Mucosa of stomach (tissue), 1 donor: ENCODE measurements at regions not wholly inside any gene's neighbourhood (a gene's known extent, or its start where the extent isn't known, plus 50 kb on each side); places are given as distances from the start of the nearest gene placed in this dataset.

ENCODE experiments used
- H3K27me3 ChIP-seq: one replicate; pipeline ENCODE4 v1.7.0; 2013; ENCODE audit warnings: mild to moderate bottlenecking, low read length; ENCODE audit not compliant: control insufficient read depth, insufficient read depth
- H3K36me3 ChIP-seq: one replicate; pipeline ENCODE4 v1.7.0; 2013; ENCODE audit warnings: low read length; ENCODE audit not compliant: control insufficient read depth, insufficient read depth
- H3K4me1 ChIP-seq: one replicate; pipeline ENCODE4 v1.7.0; 2013; ENCODE audit warnings: mild to moderate bottlenecking, low read length; ENCODE audit not compliant: control insufficient read depth, insufficient read depth
- H3K4me3 ChIP-seq: one replicate; pipeline ENCODE4 v1.7.0; 2013; ENCODE audit warnings: low read length
- H3K9ac ChIP-seq: one replicate; pipeline ENCODE4 v1.7.0; 2013; ENCODE audit warnings: mild to moderate bottlenecking, low read length, moderate library complexity
- H3K9me3 ChIP-seq: one replicate; pipeline ENCODE4 v1.7.0; 2013; ENCODE audit warnings: mild to moderate bottlenecking, low read length, moderate library complexity; ENCODE audit not compliant: control insufficient read depth
- donor health status: Pancreatic carcinoma.

DNA sequence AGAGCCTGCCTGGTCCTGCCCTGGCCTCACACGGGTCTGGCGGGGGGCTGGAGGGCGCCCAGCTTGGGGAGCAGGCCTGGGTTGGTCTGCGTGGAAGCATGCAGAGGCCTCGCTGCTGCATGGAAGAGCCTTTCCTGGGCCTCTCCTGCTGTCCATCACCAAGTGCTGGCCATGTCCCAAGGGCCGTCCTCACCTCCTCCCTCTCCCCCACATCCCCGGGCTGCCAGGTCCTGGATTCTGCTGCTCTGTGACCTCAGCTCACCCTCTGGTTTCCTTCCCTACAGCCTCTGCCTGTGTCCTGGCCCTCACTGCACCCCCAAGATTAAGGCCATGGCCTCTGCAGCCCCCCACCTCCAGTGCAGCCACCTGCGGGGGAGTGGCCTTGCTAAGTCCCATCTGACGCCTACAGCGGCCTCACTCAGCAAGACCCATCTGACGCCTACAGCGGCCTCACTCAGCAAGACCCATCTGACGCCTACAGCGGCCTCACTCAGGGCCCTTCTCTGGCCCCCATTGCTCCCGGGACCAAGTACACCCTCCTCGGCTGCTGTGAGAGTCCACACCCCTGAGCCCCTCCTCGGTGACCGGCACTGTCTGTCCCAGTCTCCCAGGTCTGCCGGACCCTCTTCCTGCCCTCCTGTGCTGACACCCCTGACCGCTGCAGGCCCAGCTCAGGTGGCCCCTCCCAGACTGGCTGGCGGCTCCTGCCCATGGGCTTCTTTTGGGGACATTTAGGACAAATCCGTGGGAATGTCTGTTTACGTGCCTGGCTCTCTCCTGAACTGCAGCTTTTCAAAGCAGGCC lies 119.5 kb upstream of the B3GAT1 start:
- no peak overlapping the region for H3K4me3 ChIP-seq
- no peak overlapping the region for H3K9ac ChIP-seq
- no peaks in the 10 kb centered on the region for H3K4me1 ChIP-seq
- no peaks in the 10 kb centered on the region for H3K9me3 ChIP-seq
- H3K36me3 ChIP-seq, result no peaks in the 10 kb centered on the region
- peaks cover 5% of the 10 kb centered on the region for H3K27me3 ChIP-seq

DNA sequence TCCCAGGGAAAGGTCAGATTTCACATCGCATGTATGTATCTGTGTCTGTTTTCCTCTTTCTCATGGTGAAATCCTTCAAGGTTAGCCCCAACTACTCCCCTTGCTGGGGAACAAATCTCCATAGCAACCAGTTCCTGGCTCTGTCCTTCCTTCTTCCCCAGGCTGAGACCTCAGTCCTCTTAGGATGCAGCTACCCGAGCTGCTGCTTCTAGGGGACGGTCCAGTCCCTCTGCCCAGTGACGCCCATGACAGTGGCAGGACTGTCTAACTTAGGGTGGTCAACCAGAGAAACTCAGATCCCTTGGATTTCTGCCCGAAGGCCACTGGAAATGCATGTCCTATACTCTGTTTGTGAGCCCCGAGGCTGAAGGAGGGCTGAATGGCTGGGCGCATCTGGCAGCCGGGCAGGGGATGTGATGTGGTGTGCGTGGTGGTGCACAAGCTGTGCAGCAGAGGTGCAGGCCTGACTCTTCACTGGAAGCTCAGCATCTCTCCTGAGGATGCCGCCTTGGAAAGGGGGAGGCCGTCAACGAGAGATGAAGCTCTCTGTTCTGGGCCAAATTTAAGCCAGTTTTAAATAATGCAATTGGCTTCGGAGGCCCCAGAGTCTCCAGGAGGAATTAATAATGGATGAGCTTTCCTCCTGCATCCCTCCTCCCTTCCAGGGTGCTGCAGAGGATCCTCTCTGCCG lies 118.7 kb upstream of the B3GAT1 start:
- no peaks in the 10 kb centered on the region for H3K36me3 ChIP-seq
- no peaks in the 10 kb centered on the region for H3K4me1 ChIP-seq
- no peak overlapping the region for H3K4me3 ChIP-seq
- no peak overlapping the region for H3K9ac ChIP-seq
- no peaks in the 10 kb centered on the region for H3K9me3 ChIP-seq
- H3K27me3 ChIP-seq, result peaks cover 5% of the 10 kb centered on the region

DNA sequence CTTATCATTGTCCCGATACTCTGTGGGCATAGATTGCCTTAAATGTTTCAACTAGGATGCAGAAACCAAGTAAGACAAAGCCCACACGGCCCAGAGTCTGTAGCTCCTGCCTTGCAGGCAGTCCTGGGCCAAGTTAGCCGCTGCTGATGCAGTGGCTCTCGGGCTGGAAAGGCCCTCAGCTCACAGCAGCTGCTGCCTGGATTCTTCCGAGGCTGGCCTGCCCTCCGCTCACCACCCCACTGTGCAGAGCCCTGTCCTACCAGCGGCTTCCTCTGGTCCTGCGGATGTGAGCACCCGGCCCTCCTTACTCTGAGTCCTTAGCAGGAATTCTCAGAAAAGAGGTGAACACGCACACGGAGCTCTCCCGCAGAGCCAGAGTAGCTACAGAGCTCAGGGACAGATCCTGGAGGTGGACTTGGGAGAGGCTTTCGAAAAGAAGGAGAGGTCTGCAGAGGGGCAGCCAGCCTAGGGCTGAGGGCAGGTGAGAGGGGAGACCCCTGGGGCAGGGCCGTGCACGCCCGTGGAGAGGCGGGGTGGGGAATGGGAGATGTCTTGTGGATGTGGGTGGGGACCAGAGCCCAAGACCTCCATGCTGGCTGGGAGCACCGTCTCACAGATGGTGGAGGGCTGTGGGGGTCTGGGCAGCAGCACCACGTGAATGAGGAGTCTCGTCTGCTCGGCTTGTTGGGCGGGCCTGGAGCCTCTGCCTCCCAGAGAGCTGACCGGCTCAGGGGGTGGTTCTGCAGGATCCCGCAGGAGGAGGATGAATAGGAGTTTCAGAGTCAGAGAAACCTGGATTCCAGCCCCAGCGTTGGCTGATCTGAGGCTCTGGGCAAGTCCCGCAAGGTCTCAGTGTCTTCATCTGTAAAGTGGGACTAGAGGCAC lies 117.4 kb upstream of the B3GAT1 start:
- H3K27me3 ChIP-seq, result peaks cover 5% of the 10 kb centered on the region
- H3K36me3 ChIP-seq, result no peaks in the 10 kb centered on the region
- H3K4me1 ChIP-seq, result no peaks in the 10 kb centered on the region
- no peaks in the 10 kb centered on the region for H3K9me3 ChIP-seq
- no peak overlapping the region for H3K4me3 ChIP-seq
- no peak overlapping the region for H3K9ac ChIP-seq

DNA sequence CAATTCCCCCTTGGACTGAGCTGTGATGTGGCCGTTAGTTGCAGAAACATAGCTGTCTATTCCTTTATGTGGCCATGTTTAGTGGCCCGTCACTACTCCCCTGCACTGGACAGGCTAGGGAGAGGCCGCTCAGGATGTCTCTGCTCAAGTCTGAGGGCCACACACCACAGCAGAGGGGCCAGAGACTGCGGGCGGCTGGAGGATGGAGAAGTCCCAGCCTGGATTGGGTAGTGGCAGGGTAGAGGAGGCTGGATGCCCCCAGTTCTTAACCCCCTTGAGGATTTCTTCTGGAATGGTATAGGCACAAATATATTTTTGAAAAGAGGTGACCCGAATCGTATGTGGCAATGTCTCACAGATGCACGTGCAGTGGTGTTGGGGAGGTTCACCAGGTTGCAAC lies 116.4 kb upstream of the B3GAT1 start:
- no peak overlapping the region for H3K4me3 ChIP-seq
- H3K4me1 ChIP-seq, result no peaks in the 10 kb centered on the region
- H3K9me3 ChIP-seq, result no peaks in the 10 kb centered on the region
- H3K36me3 ChIP-seq, result no peaks in the 10 kb centered on the region
- no peak overlapping the region for H3K9ac ChIP-seq
- H3K27me3 ChIP-seq, result peaks cover 5% of the 10 kb centered on the region

DNA sequence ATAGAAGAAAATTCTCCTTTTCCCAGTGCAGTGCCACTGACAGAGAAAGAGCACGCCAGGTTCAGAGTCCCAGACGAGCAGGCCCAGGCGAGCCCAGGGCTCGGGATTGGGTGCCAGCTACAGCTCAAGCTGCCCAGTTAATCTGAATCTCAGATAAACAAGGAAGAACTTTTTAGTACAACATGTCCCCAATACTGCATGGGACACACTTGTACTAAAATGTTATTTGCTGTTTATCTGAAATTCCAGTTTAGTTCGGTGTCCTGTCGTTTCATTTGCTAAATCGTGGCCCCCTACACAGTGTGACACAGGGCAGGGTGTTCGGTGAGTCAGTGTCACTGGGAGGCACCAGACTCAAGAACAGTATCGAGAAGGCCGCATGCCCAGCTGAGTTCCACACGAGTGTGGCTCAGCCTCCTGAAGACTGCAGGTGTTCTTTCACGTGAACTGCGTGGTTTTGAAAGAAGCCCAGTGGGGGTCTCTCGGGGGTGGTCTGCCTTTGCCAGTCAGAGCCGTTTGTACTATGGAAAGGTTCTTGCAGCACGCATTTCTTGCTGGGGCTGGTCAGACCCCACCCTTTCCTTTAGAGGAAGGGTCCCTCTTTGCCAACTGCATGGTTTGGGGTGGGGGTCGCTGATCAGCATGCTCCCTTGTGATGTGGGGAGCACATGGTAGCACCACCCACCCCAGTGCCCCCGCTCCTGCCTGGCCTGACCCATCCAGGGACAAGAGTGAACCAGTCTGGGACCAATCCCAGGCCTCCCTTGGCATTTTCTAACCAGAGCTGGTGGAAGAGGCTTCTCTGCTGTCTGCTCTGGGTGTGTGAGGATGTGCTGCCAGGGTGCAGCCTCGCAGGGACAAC lies 115.6 kb upstream of the B3GAT1 start:
- Histone ChIP-seq H3K9ac (no peak overlapping the region), H3K4me3 (no peak overlapping the region), H3K4me1 (no peaks in the 10 kb centered on the region), H3K9me3 (no peaks in the 10 kb centered on the region), H3K27me3 (peaks cover 5% of the 10 kb centered on the region), H3K36me3 (no peaks in the 10 kb centered on the region)

DNA sequence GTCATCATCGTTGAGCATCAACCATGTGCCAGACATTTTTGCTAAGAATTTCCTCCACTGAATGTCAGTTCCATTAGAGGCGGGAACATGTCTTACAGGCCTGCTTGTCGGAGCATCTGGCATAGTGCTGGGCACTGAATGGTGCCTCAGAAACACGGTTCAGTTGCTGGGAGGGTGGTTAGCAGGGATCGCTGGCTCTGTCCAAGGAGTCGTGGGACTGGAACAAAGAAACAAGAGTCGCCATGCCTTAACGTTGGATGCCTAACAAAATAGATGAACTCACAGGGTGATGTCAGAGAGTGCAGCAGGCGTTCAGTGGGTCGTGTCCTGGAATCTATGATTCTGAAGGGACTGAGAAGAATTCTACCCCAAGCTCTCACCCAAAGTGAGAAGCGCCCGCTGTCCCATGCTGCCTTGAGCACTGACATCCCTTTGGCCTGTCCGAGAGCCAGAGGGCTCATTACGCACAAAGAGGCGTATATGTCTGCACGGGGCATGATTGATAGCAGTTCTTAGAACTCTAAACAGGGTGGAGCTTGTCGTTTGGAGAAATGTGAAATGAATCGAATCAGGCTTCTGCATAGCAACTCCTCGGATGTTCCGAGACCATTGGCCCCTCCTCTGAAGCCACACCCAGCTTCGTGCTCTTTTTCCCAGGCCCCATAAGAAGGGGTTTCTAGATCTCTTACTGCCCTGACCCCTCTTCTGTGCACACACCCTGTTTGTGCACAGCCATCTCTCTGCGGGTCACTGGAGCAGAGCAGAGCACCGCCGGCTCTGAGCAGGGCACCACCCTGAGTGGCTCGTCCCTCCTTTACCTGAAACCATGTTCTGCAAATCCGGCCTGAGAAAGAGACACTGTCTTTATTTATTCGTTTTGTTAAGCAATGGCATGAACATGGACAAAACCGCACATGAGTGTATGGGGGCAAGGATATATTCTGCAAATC lies 113.1 kb upstream of the B3GAT1 start:
- Histone ChIP-seq H3K9ac (no peak overlapping the region), H3K4me1 (no peaks in the 10 kb centered on the region), H3K4me3 (no peak overlapping the region), H3K9me3 (no peaks in the 10 kb centered on the region), H3K36me3 (no peaks in the 10 kb centered on the region), H3K27me3 (peaks cover 5% of the 10 kb centered on the region)

DNA sequence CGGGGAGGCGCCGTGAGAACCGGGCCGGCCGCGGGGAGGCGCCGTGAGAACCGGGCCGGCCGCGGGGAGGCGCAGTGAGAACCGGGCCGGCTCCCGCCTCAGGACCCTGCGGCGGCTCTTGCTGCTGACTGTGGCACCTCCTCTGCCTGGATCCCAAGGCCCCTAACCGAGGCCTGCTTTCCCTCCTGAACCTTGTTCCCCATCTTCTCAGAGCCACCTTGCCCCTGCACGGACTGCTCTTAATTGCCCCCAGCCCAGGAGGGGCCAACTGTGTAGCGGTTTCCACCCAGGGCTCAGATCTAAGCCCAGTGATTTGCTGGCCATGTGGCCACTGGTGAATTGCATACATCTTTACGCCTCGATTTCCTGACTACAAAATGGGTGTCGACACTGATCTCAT lies 112.2 kb upstream of the B3GAT1 start:
- H3K36me3 ChIP-seq, result no peaks in the 10 kb centered on the region
- H3K4me3 ChIP-seq, result no peak overlapping the region
- H3K4me1 ChIP-seq, result no peaks in the 10 kb centered on the region
- no peaks in the 10 kb centered on the region for H3K9me3 ChIP-seq
- no peak overlapping the region for H3K9ac ChIP-seq
- peaks cover 5% of the 10 kb centered on the region for H3K27me3 ChIP-seq

DNA sequence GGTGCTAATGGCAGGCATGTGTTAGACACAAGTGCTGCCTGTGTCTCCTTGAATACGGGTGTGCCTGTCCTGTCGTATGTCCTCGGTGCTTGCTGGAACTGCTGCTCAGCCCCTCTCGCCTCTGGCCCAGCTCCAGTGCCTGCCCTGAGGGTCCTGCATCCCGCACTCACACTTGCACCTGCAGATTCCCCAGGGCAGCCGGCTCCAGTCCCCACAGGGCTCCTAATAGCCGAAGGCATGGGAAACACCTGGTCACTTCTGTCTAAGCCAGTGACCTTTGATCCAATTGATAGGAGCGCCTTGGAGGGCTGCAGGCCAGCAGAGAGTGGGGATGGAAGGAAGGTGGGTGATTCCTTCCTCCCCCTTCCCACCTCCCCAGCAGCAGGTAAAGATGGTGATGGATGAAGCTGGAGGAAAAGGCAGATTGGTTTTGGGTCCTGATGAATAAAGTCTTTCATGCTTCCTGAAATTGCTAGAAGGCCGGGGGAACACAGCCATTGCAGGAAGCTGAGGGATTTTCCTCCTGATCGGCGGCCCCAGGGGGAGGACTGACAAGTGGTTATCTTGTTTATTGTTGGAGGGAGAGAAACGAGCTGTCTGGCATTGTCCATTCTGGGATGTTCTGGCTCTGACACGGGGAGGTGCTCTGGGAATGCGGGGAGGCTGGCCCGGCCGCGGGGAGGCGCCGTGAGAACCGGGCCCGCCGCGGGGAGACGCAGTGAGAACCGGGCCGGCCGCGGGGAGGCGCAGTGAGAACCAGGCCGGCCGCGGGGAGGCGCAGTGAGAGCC lies 110.9 kb upstream of the B3GAT1 start:
- peaks cover 3% of the 10 kb centered on the region for H3K27me3 ChIP-seq

DNA sequence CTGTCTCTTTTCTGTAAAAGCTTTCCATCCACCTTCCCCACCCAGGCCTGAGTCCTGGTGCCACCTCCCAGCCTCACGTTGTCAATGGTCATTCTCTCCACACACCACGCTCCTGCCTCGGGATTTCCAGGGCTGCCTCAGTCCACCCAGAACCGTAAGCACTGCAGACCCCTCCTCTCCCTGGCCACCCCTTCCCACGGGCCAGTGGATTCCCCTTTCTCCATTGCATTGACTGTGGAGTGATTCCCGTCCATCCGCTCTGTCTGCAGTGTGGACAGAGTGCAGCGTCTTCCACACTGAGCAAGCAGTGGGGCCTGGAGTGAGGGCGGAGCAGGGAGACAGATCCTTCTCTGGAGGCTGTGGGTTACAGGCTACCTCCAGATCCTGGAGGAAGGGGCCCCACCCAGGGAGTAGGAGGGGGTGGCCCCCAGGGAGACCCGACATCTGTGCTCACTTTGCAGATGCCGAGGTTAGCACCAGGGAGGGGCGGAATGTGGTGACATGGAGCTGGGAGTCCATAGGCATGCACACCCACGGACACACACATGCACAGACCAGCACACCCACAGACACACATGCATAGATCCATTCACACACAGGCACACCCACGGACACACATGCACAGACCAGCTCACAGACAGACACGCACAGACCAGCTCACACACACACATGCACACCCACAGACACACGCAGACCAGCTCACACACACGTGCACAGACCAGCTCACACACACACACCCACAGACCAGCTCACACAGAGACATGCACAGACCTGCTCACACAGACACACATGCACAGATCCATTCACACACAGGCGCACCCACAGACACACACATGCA lies 109.6 kb upstream of the B3GAT1 start:
- Histone ChIP-seq H3K27me3 (no peaks in the 10 kb centered on the region), H3K4me1 (no peaks in the 10 kb centered on the region), H3K9me3 (no peaks in the 10 kb centered on the region), H3K4me3 (no peak overlapping the region), H3K9ac (no peak overlapping the region), H3K36me3 (no peaks in the 10 kb centered on the region)

More for the DNA sequence above, 110.9 kb upstream of the B3GAT1 start:
- Histone ChIP-seq H3K9me3 (no peaks in the 10 kb centered on the region), H3K36me3 (no peaks in the 10 kb centered on the region), H3K4me3 (no peak overlapping the region), H3K4me1 (no peaks in the 10 kb centered on the region), H3K9ac (no peak overlapping the region)
